Astrocyte of the hippocampus (primary cell): ENCODE measurements at regions not wholly inside any gene's neighbourhood (a gene's known extent, or its start where the extent isn't known, plus 50 kb on each side); places are given as distances from the start of the nearest gene placed in this dataset.
"Not testable (repeated sequence)": the region's sequence is repeated elsewhere in the genome, so short reads cannot be mapped to it uniquely, and the experiment has no call there.

ENCODE experiments used
- DNase-seq: peaks from one replicate; pipeline ENCODE4 v3.0.0; 2011; ENCODE audit warnings: low read depth, low spot score

- not testable (repeated sequence) for DNase-seq
These were observed 108.1 kb downstream of the PROX1 start for GRCh38 chr1:214095896-214096295.

- no peak for DNase-seq
These were observed 113.5 kb downstream of the PROX1 start for GRCh38 chr1:214101246-214101645.

GRCh38 chr1:214101828-214102227 is 114.1 kb downstream of the PROX1 start:
- DNase-seq = no peak

- peak; percentile 80 for DNase-seq
These were observed 115.1 kb downstream of the PROX1 start for GRCh38 chr1:214102907-214103306.

- DNase-seq = no peak
These were observed 116.0 kb downstream of the PROX1 start for GRCh38 chr1:214103778-214104177.

GRCh38 chr1:214106375-214106774 is 118.6 kb downstream of the PROX1 start:
- DNase-seq = no peak

GRCh38 chr1:214107322-214108096 is 119.7 kb downstream of the PROX1 start:
- DNase-seq = peak; percentile 53

GRCh38 chr1:214108097-214108446 is 120.3 kb downstream of the PROX1 start:
- DNase-seq = peak; percentile 73

- DNase-seq = no peak
These were observed 124.0 kb downstream of the PROX1 start for GRCh38 chr1:214111796-214112195.

- DNase-seq = peak; percentile 45
These were observed 128.5 kb downstream of the PROX1 start for GRCh38 chr1:214116258-214116657.

- DNase-seq = no peak
These were observed 130.0 kb downstream of the PROX1 start for GRCh38 chr1:214117780-214118179.

- no peak for DNase-seq
These were observed 132.4 kb downstream of the PROX1 start for GRCh38 chr1:214120191-214120590.

GRCh38 chr1:214120951-214121350 is 133.2 kb downstream of the PROX1 start:
- no peak for DNase-seq

- DNase-seq = no peak
These were observed 134.3 kb downstream of the PROX1 start for GRCh38 chr1:214122110-214122509.

- peak; percentile 84 for DNase-seq
These were observed 135.4 kb downstream of the PROX1 start for GRCh38 chr1:214123061-214123784.

- no peak for DNase-seq
These were observed 136.6 kb downstream of the PROX1 start for GRCh38 chr1:214124281-214124805.

- DNase-seq = peak; percentile 8
These were observed 137.1 kb downstream of the PROX1 start for GRCh38 chr1:214124915-214125314.

GRCh38 chr1:214125819-214126218 is 138.0 kb downstream of the PROX1 start:
- DNase-seq = no peak

GRCh38 chr1:214126697-214127146 is 138.9 kb downstream of the PROX1 start:
- no peak for DNase-seq

- DNase-seq = no peak
These were observed 139.9 kb downstream of the PROX1 start for GRCh38 chr1:214127705-214128104.

- peak; percentile 70 for DNase-seq
These were observed 145.1 kb upstream of the SMYD2 start for GRCh38 chr1:214135886-214136285.

- no peak for DNase-seq
These were observed 144.5 kb upstream of the SMYD2 start for GRCh38 chr1:214136324-214136919.
